ENCODE measurements at regions not wholly inside any gene's neighbourhood (a gene's known extent, or its start where the extent isn't known, plus 50 kb on each side); places are given as distances from the start of the nearest gene placed in this dataset.
A peak's percentile ranks its signal among the peaks of the same experiment; 100 is the strongest.

GRCh38 chr1:193333166-193333565 lies 146.8 kb upstream of the B3GALT2 start:
- Mint-ChIP-seq H3K9me3 (peaks cover 25% of the 10 kb centered on the region), H3K36me3 (ENCODE audit: low read depth) (peaks cover 1% of the 10 kb centered on the region), H3K27me3 (ENCODE audit: low read depth) (no peaks in the 10 kb centered on the region), H3K27ac (no peak overlapping the region), H3K4me3 (no peak overlapping the region), H3K4me1 (ENCODE audit: low read depth) (peaks cover under 1% of the 10 kb centered on the region)
- no peak for DNase-seq (ENCODE audit: low spot score)

GRCh38 chr1:193326296-193326695 lies 139.9 kb upstream of the B3GALT2 start:
- Mint-ChIP-seq H3K4me3 (no peak overlapping the region), H3K27me3 (ENCODE audit: low read depth) (no peaks in the 10 kb centered on the region), H3K36me3 (ENCODE audit: low read depth) (no peaks in the 10 kb centered on the region), H3K9me3 (peaks cover 28% of the 10 kb centered on the region), H3K4me1 (ENCODE audit: low read depth) (no peaks in the 10 kb centered on the region), H3K27ac (no peak overlapping the region)
- DNase-seq (ENCODE audit: low spot score): no peak

GRCh38 chr1:193325771-193326170 lies 139.4 kb upstream of the B3GALT2 start:
- Mint-ChIP-seq H3K4me3 (no peak overlapping the region), H3K9me3 (peaks cover 28% of the 10 kb centered on the region), H3K27ac (no peak overlapping the region), H3K4me1 (ENCODE audit: low read depth) (no peaks in the 10 kb centered on the region), H3K36me3 (ENCODE audit: low read depth) (no peaks in the 10 kb centered on the region), H3K27me3 (ENCODE audit: low read depth) (no peaks in the 10 kb centered on the region)
- no peak for DNase-seq (ENCODE audit: low spot score)

GRCh38 chr1:193325042-193325441 lies 138.6 kb upstream of the B3GALT2 start:
- no peak overlapping the region for H3K4me3 Mint-ChIP-seq

GRCh38 chr1:193322211-193322610 lies 135.8 kb upstream of the B3GALT2 start:
- Mint-ChIP-seq H3K4me3 (no peak overlapping the region), H3K27ac (no peak overlapping the region), H3K9me3 (peaks cover 32% of the 10 kb centered on the region), H3K4me1 (ENCODE audit: low read depth) (no peaks in the 10 kb centered on the region), H3K27me3 (ENCODE audit: low read depth) (peaks cover 3% of the 10 kb centered on the region), H3K36me3 (ENCODE audit: low read depth) (no peaks in the 10 kb centered on the region)
- DNase-seq (ENCODE audit: low spot score): no peak

More at GRCh38 chr1:193325042-193325441, 138.6 kb upstream of the B3GALT2 start:
- peaks cover 28% of the 10 kb centered on the region for H3K9me3 Mint-ChIP-seq
- H3K4me1 Mint-ChIP-seq (ENCODE audit: low read depth): no peaks in the 10 kb centered on the region
- no peaks in the 10 kb centered on the region for H3K27me3 Mint-ChIP-seq (ENCODE audit: low read depth)
- no peaks in the 10 kb centered on the region for H3K36me3 Mint-ChIP-seq (ENCODE audit: low read depth)
- no peak for DNase-seq (ENCODE audit: low spot score)
- H3K27ac Mint-ChIP-seq: no peak overlapping the region

GRCh38 chr1:193321242-193321840 lies 134.9 kb upstream of the B3GALT2 start:
- no peaks in the 10 kb centered on the region for H3K36me3 Mint-ChIP-seq (ENCODE audit: low read depth)

GRCh38 chr1:193320270-193320669 lies 133.9 kb upstream of the B3GALT2 start:
- no peaks in the 10 kb centered on the region for H3K4me1 Mint-ChIP-seq (ENCODE audit: low read depth)
- H3K27ac Mint-ChIP-seq: no peak overlapping the region
- H3K9me3 Mint-ChIP-seq: peaks cover 24% of the 10 kb centered on the region
- no peak overlapping the region for H3K4me3 Mint-ChIP-seq
- no peak for DNase-seq (ENCODE audit: low spot score)
- H3K27me3 Mint-ChIP-seq (ENCODE audit: low read depth): peaks cover 3% of the 10 kb centered on the region
- H3K36me3 Mint-ChIP-seq (ENCODE audit: low read depth): no peaks in the 10 kb centered on the region

More at GRCh38 chr1:193321242-193321840, 134.9 kb upstream of the B3GALT2 start:
- Mint-ChIP-seq H3K27me3 (ENCODE audit: low read depth) (peaks cover 3% of the 10 kb centered on the region), H3K4me1 (ENCODE audit: low read depth) (no peaks in the 10 kb centered on the region), H3K27ac (no peak overlapping the region), H3K4me3 (no peak overlapping the region), H3K9me3 (peaks cover 32% of the 10 kb centered on the region)
- no peak for DNase-seq (ENCODE audit: low spot score)

GRCh38 chr1:193318347-193318746 lies 131.9 kb upstream of the B3GALT2 start:
- Mint-ChIP-seq H3K36me3 (ENCODE audit: low read depth) (no peaks in the 10 kb centered on the region), H3K27ac (no peak overlapping the region), H3K4me1 (ENCODE audit: low read depth) (no peaks in the 10 kb centered on the region), H3K4me3 (no peak overlapping the region), H3K27me3 (ENCODE audit: low read depth) (peaks cover 3% of the 10 kb centered on the region), H3K9me3 (peaks cover 14% of the 10 kb centered on the region)
- no peak for DNase-seq (ENCODE audit: low spot score)

- Mint-ChIP-seq H3K27ac (no peak overlapping the region), H3K4me1 (ENCODE audit: low read depth) (peaks cover 16% of the 10 kb centered on the region), H3K36me3 (ENCODE audit: low read depth) (no peaks in the 10 kb centered on the region), H3K4me3 (no peak overlapping the region), H3K27me3 (ENCODE audit: low read depth) (no peaks in the 10 kb centered on the region), H3K9me3 (peaks cover 6% of the 10 kb centered on the region)
- no peak for DNase-seq (ENCODE audit: low spot score)
Observed at GRCh38 chr1:193313354-193314140, 127.1 kb upstream of the B3GALT2 start.

GRCh38 chr1:193312432-193312831 lies 126.0 kb upstream of the B3GALT2 start:
- Mint-ChIP-seq H3K27me3 (ENCODE audit: low read depth) (no peaks in the 10 kb centered on the region), H3K4me1 (ENCODE audit: low read depth) (peaks cover 16% of the 10 kb centered on the region), H3K4me3 (no peak overlapping the region), H3K9me3 (no peaks in the 10 kb centered on the region), H3K27ac (no peak overlapping the region), H3K36me3 (ENCODE audit: low read depth) (no peaks in the 10 kb centered on the region)
- no peak for DNase-seq (ENCODE audit: low spot score)

- no peaks in the 10 kb centered on the region for H3K27me3 Mint-ChIP-seq (ENCODE audit: low read depth)
- no peaks in the 10 kb centered on the region for H3K9me3 Mint-ChIP-seq
- peaks cover 16% of the 10 kb centered on the region for H3K4me1 Mint-ChIP-seq (ENCODE audit: low read depth)
- DNase-seq (ENCODE audit: low spot score): no peak
- peak overlapping the region; percentile 56 for H3K27ac Mint-ChIP-seq
- peak overlapping the region; percentile 50 for H3K4me3 Mint-ChIP-seq
- H3K36me3 Mint-ChIP-seq (ENCODE audit: low read depth): no peaks in the 10 kb centered on the region
Observed at GRCh38 chr1:193311226-193311948, 125.0 kb upstream of the B3GALT2 start.

- no peak for DNase-seq (ENCODE audit: low spot score)
- no peak overlapping the region for H3K27ac Mint-ChIP-seq
Observed at GRCh38 chr1:193310564-193310963, 124.2 kb upstream of the B3GALT2 start.

GRCh38 chr1:193309936-193310475 lies 123.6 kb upstream of the B3GALT2 start:
- no peak for DNase-seq (ENCODE audit: low spot score)
- Mint-ChIP-seq H3K36me3 (ENCODE audit: low read depth) (no peaks in the 10 kb centered on the region), H3K27me3 (ENCODE audit: low read depth) (no peaks in the 10 kb centered on the region), H3K27ac (no peak overlapping the region), H3K4me3 (no peak overlapping the region), H3K9me3 (no peaks in the 10 kb centered on the region), H3K4me1 (ENCODE audit: low read depth) (peaks cover 16% of the 10 kb centered on the region)

More at GRCh38 chr1:193310564-193310963, 124.2 kb upstream of the B3GALT2 start:
- Mint-ChIP-seq H3K4me1 (ENCODE audit: low read depth) (peaks cover 16% of the 10 kb centered on the region), H3K9me3 (no peaks in the 10 kb centered on the region), H3K27me3 (ENCODE audit: low read depth) (no peaks in the 10 kb centered on the region), H3K36me3 (ENCODE audit: low read depth) (no peaks in the 10 kb centered on the region), H3K4me3 (peak overlapping the region; percentile 1)

- Mint-ChIP-seq H3K27ac (no peak overlapping the region), H3K4me3 (no peak overlapping the region), H3K36me3 (ENCODE audit: low read depth) (no peaks in the 10 kb centered on the region)
Observed at GRCh38 chr1:193308438-193308837, 122.0 kb upstream of the B3GALT2 start.

More at GRCh38 chr1:193308438-193308837, 122.0 kb upstream of the B3GALT2 start:
- DNase-seq (ENCODE audit: low spot score): no peak
- Mint-ChIP-seq H3K27me3 (ENCODE audit: low read depth) (no peaks in the 10 kb centered on the region), H3K4me1 (ENCODE audit: low read depth) (peaks cover 16% of the 10 kb centered on the region), H3K9me3 (no peaks in the 10 kb centered on the region)
